GM12874 (cell line): ENCODE measurements at regions not wholly inside any gene's neighbourhood (a gene's known extent, or its start where the extent isn't known, plus 50 kb on each side); places are given as distances from the start of the nearest gene placed in this dataset.

Experiments
- CTCF ChIP-seq: IDR thresholded peaks from 2 replicates; pipeline ENCODE4 v1.5.1; 2011; ENCODE audit warnings: low read depth, mild to moderate bottlenecking, control low read depth, low read length, moderate library complexity; ENCODE audit not compliant: insufficient read depth

GRCh38 chr12:93968536-93969285, 179.7 kb upstream of the PLXNC1 start:
- TF ChIP-seq CTCF: no peak

GRCh38 chr12:93970900-93971688, 177.3 kb upstream of the PLXNC1 start:
- TF ChIP-seq CTCF: no peak

DNA sequence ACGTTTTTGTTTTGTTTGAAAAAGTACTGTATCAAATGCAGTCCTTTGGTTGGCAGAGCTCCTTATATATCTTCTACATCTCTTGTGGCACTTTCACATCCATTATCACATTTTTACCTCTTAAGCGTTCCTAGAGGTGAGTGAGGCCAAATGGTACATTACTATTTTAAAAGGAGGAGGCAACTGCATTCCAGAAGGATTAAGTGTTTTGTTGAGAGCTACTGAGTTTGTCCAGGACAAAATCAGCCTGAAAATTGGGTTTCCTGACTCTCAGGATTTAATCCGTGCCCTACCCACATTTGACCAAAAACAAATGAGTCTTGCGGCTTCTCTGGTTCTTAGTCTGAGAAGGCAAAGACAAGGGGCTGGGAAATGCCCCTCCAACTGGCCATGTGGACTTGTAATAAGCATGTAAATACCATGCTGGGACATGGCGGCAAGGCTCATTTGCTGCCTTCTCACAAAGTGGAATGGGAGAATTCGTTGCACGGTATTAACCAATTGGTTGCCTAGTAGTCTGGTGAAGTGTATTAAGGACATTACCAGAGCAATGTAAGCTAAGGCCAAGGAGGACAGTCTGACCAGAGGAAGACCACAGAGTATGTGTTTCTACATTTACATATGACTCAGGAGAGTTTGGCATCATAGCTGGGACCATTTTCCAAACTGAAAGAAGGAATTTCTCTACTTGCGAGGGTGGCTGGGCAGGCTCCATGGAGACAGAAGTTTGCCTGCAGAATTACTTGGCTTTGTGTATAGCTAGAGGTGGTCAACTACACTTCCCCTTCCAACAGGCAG, 175.8 kb upstream of the PLXNC1 start:
- TF ChIP-seq CTCF: no peak

DNA sequence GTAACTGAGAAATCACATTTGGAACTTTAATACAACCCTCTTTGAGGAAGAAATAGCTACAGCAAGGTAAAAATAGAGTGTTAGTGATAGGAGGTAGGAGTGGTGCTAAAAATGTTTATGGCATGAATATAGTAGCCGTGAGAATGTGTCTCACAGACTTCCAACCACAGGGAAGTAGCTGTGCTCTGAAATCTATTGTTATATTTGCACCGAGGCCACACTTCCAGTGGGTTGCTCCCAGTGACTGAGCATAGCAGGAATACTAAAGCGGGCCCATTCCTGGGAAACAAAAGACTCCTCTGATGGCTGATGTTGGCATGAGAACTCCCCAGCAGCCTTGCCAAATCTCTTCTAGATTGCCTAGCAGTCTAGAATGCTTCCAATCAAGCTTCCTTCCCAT, 174.1 kb upstream of the PLXNC1 start:
- no peak for TF ChIP-seq CTCF

DNA sequence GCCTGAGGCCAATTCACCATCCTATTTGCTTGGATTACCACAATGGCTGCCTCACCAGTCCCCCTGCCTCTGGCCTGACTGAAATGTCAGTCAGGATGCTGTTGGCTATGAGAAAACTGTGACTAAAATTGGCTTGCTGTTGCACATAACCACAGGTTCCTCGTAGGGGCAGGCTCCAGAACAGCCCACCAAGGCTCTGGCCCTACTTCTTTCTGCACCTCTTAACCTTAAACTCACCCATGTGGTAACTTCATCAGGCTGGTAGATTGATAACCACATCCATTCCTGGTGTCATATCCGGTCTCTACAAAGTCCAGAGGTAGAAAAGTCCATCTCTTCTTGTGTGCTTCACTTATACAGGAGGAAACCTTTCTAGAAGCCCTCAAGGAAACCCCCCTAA, 172.4 kb upstream of the PLXNC1 start:
- TF ChIP-seq CTCF: no peak

- TF ChIP-seq CTCF: no peak
Observed at GRCh38 chr12:93977081-93977480, 171.3 kb upstream of the PLXNC1 start.

GRCh38 chr12:93978553-93978952, 169.8 kb upstream of the PLXNC1 start:
- TF ChIP-seq CTCF: no peak
